Stimulated activated CD4-positive, alpha-beta T cell treated with anti-CD3 and anti-CD28 coated beads, TNF-alpha, amount 100 ng/mL, for 48 hours (primary cell): ENCODE measurements at regions not wholly inside any gene's neighbourhood (a gene's known extent, or its start where the extent isn't known, plus 50 kb on each side); places are given as distances from the start of the nearest gene placed in this dataset.

Experiments used
- DNase-seq, 3 donors: peaks; one replicate each; pipeline ENCODE4 v3.0.0-alpha.2; 2020; ENCODE audit warnings: low read depth in 3 of 3

DNA sequence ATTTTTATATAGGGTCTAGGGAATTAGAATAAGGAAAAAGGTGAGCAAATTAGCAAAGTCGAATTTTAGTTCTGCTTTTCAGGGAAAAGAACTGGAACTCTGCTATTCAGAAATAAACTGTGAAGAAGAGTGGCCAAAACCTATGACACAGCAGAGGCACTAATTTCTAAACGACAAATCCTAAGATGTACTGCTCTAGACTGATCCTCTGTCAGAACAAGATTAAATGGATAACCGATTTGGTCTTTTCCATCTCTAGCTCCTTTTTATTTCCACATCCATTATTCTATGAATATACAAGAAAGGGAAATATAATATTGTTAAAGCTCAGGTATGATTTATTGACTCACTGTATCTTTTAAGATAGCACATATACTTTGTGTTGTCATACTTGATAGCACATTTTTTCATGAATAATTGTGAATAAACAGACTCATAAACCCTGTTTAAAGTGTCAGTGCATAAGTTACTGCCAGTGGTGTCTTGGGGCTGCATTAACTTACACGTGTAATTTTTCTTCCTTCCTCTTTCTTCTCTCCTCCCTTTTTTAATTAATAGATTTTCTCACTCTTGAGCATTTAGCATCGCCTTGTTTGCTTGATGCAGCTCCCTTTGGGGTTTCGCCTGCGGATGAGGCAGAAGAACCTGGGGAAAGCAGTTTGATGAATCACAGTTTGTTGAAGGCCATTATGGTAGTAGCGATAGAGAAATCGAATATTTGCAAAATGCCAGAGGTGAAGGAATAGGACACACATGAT is 496.6 kb downstream of the ADGRL2 start:
- DNase-seq = no peak

DNA sequence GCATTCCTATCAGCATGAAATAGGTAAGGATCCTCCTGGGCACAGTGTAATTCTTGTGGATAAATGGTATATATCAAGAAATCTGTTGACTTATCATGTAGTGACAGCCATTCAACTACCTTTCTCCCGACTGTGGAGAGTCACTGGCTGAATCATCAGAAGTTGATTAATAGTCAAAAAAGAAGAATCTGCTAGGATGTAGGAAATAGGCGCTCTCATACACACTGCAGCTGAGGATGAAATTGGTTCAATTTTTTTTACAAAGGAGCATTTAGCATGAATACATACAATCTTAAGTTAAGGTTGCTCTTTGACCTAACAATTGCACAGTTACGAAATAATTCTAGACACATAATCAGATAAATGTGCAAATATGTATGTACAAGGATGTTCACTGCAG is 486.8 kb downstream of the ADGRL2 start:
- no peak for DNase-seq

GRCh38 chr1:82284213-82284612 is 483.5 kb downstream of the ADGRL2 start:
- DNase-seq = no peak

- no peak for DNase-seq
Observed at GRCh38 chr1:82279241-82279640, 478.5 kb downstream of the ADGRL2 start.

- no peak for DNase-seq
Observed at GRCh38 chr1:82273816-82274215, 473.1 kb downstream of the ADGRL2 start.

GRCh38 chr1:82269431-82269830 is 468.7 kb downstream of the ADGRL2 start:
- DNase-seq = no peak

DNA sequence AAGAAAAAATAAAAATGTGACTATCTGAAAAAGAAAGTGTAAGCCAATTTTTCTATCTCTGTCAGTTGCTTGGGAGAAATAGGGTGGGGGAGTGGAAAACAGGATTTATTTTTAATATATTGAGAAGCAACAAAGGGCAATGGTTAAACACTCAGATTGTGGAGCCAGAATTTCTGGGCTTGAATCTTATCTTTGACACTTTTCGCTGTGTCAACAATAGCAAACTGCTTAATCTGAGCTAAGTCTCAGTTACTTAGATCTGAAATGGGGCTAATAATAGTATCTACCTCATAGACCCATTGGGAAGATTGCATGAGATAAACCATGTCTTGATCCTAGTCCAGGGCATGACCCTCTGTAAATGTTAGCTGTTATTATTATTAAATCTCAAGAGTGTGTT is 468.1 kb downstream of the ADGRL2 start:
- DNase-seq = no peak

GRCh38 chr1:82266351-82266750 is 465.6 kb downstream of the ADGRL2 start:
- DNase-seq = no peak

DNA sequence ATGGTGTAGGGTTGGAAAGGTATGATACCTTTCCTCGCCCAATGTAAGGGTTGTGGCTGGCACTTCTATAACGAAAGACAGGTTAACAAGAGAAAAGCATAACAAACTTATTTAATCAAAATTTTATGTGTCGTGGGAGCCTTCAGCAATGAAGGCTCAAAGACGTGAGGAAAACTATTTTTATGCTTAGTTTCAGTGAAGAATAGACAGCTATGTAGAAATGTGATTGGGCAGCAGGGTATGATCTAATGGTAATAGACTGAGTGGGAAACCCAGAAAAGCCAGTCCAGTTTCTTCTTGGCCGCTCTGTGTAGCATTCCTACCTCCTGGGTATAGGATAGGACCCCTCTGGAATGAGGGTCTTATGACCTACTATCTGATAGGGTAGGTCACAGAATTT is 464.7 kb downstream of the ADGRL2 start:
- DNase-seq = no peak

- DNase-seq = no peak
Observed at GRCh38 chr1:82264802-82265201, 464.1 kb downstream of the ADGRL2 start.

- no peak for DNase-seq
Observed at GRCh38 chr1:82263396-82263795, 462.7 kb downstream of the ADGRL2 start.

- no peak for DNase-seq
Observed at GRCh38 chr1:82260666-82261065, 459.9 kb downstream of the ADGRL2 start.

- DNase-seq = no peak
Observed at GRCh38 chr1:82260051-82260450, 459.3 kb downstream of the ADGRL2 start.

DNA sequence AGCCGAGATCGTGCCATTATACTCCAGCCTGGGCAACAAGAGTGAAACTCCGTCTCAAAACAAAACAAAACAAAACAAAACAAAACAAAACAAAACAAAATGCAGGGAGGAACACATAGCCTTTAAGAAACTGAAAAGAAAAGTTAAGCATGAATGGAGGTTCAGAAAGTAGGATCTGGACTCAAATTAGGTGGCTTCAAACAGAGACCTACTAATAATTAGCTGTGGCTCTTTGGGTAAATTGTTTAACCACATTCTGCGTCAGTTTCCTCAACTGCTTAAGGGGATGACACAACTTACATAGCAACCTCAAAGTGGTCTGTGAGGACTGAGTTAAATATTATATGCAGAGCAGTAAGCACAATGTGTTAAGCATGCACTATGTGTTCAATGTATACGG is 458.2 kb downstream of the ADGRL2 start:
- DNase-seq = no peak

- no peak for DNase-seq
Observed at GRCh38 chr1:82246050-82246449, 445.3 kb downstream of the ADGRL2 start.

DNA sequence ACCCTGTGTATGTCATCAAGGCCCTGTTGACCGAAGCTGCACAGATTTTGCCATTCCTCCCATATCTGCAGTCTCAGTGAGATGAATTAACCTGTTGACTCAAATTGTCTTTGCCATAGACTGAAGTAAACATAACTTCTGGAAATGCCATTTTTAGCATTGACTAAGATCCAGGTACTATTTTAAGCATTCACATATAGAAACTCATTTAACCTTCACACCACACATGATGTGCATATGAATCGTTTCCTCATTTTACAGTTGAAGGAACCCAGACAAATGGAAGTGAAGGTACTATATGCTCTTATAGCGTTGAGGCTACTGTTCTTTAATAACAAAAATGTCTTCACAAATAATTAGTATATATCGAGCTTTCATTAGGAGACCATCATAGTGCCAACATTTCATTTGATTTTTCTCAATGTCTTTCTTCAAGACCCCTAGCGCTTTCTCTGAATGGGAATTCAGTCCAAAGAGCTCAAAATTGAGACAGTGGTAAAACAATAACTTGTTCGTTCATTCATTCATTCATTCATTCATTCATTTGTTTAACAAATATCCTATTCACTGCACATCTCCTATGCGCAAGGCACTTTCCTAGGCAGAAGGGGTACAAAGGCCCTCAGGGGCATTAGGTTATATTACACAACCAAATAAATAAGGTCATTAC is 444.7 kb downstream of the ADGRL2 start:
- DNase-seq = no peak

DNA sequence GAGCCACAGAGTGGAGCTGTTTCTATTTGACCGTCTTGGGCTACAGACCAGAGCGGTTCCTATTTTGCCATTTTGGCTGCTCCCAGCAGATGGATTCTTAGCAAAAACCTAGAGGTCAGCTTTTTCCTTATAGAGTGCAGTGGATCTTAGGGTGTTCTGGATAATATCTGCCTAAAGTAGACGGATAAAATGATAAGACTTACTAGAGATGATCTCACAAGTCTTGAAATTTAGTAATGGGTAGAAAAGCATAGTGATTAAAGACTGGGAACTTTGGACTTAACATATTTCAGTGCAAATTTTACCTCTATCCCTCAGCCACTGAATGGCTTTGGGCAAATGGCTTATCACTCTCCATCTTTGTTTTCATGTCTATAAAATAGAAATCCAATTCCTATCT is 439.8 kb downstream of the ADGRL2 start:
- no peak for DNase-seq

DNA sequence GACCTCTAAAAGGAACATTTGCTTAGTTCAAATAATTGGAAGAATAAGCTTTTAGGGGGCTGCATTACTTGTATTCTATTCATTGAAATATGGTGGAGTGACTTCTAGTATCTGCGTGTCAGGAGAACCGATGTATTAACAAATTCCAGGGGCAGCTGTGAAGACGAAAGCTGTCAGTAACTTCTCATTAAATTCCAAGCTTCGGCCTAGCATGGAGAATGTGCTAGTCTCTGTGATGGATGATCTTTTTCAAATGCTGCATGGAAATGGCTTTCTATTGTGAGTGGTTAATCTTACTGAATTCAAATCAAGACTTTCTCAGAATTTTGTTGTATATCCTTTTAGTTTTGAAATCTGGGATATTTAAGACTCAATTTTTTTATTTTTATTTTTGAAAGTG is 429.9 kb downstream of the ADGRL2 start:
- no peak for DNase-seq

- DNase-seq = no peak
Observed at GRCh38 chr1:82227306-82228095, 426.8 kb downstream of the ADGRL2 start.

DNA sequence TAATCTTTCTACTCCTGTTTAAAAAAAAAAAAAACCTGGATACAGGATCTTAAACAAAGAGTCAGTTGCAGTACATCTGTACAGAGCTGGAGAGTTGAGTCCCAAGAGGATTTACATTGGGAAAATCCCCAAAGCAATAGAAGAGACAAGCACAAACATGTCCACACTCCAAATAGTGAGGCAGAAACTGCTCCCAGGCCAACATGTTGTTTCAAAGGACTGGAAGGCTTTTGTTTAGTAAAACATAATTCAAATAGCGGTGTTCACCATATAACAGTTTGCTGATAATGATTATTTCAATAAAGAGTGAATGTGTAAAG is 425.4 kb downstream of the ADGRL2 start:
- DNase-seq = no peak

- no peak for DNase-seq
Observed at GRCh38 chr1:82225421-82226185, 424.9 kb downstream of the ADGRL2 start.

GRCh38 chr1:82223091-82223490 is 422.4 kb downstream of the ADGRL2 start:
- DNase-seq = no peak
